Vagina (tissue), 2 donors: ENCODE measurements at regions not wholly inside any gene's neighbourhood (a gene's known extent, or its start where the extent isn't known, plus 50 kb on each side); places are given as distances from the start of the nearest gene placed in this dataset.

Experiments
- POLR2A ChIP-seq, 2 donors: fragments of 450-650 bp; IDR thresholded peaks; one replicate each; pipeline ENCODE4 v1.6.1; 2017; ENCODE audit warnings: antibody characterized with exemption in 2 of 2, mild to moderate bottlenecking in 2 of 2, moderate library complexity in 2 of 2
- POLR2AphosphoS5 ChIP-seq, 2 donors: sonication (generic); formaldehyde crosslinking; IDR thresholded peaks; one replicate each; pipeline ENCODE4 v1.9.0; 2017; ENCODE audit warnings: antibody characterized with exemption in 2 of 2, mild to moderate bottlenecking in 2 of 2, low read depth in 1 of 2; ENCODE audit not compliant: insufficient read depth in 1 of 2
- TF ChIP-seq, protein P1 (sequence below), 3 experiments: fragments of 450-650 bp in 2 of 3; fragments of 200-600 bp in 1 of 3; sonication (generic) in 1 of 3; IDR thresholded peaks; one replicate each; pipeline ENCODE4 v1.5.1; 2017 to 2019; ENCODE audit warnings: antibody characterized with exemption in 3 of 3, mild to moderate bottlenecking in 2 of 3, moderate library complexity in 2 of 3

GRCh38 chr1:222242492-222242891 is 305.4 kb downstream of the HHIPL2 start:
- TF ChIP-seq, protein P1, sequence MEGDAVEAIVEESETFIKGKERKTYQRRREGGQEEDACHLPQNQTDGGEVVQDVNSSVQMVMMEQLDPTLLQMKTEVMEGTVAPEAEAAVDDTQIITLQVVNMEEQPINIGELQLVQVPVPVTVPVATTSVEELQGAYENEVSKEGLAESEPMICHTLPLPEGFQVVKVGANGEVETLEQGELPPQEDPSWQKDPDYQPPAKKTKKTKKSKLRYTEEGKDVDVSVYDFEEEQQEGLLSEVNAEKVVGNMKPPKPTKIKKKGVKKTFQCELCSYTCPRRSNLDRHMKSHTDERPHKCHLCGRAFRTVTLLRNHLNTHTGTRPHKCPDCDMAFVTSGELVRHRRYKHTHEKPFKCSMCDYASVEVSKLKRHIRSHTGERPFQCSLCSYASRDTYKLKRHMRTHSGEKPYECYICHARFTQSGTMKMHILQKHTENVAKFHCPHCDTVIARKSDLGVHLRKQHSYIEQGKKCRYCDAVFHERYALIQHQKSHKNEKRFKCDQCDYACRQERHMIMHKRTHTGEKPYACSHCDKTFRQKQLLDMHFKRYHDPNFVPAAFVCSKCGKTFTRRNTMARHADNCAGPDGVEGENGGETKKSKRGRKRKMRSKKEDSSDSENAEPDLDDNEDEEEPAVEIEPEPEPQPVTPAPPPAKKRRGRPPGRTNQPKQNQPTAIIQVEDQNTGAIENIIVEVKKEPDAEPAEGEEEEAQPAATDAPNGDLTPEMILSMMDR (IDR thresholded peaks at IDR 0.05) = no peak
- no peak for TF ChIP-seq POLR2A (IDR thresholded peaks at IDR 0.05)
- TF ChIP-seq POLR2AphosphoS5 (IDR thresholded peaks at IDR 0.05; ENCODE audit: insufficient read depth in 1 of 2, low read depth in 1 of 2) = no peak
